Right lung (tissue), 2 donors: ENCODE measurements at regions not wholly inside any gene's neighbourhood (a gene's known extent, or its start where the extent isn't known, plus 50 kb on each side); places are given as distances from the start of the nearest gene placed in this dataset.

ENCODE experiments used
- DNase-seq, 2 donors: peaks; one replicate each; pipeline ENCODE4 v3.0.0-alpha.2; 2013

DNA sequence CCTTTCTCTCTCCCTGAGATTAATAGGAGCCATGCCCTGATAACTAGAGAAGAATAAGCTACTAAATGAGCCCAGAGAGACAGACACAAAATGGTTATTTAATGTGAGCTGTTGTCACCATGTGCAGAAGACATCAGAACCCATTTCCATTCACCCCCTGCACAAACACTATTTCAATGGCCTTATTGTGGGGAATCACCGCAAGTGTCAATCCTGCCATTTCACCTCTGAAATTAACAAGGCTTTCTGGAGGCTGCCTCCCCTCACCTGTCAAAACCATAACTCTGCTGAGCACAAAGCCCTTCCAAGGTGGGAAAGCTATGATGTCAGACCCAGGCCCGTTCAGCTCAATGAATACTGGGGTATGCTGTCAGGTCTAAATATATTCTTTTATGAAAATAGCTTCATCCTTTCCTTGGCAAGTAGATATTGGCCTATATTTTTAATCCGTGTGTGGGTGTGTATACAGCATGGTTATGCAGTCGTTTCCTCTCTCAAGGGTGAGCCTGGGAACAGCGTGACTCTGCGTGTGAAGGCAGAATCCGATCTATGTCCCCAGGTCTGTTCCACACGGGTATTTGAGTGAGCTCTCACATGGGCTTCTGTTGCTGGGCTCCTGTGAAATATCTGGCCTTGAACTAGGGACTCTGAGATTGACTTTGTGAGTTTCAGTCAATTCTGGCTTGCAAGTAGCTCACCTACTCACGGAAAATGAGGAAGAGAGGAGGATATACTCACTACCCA, 266.3 kb downstream of the FBXW7 start:
- DNase-seq, result no peak

DNA sequence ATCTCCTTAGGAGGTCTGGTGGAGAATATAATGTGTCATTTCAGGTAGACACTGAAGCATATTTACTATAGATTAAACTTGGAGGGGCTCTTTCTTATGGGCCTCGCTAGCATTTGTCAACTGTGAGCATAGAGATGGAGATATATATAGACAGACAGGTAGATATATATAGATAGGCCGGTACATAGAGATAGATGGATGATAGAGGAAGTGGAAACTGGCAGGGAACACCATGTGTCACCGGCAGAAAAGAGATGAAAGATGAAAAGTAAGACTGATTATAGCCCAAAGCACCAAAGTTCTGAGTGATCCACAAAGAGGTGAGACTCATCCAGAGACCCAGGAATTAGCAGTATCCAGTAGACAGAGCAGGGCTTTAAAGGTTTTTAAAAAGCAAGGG, 268.1 kb downstream of the FBXW7 start:
- DNase-seq, result no peak

DNA sequence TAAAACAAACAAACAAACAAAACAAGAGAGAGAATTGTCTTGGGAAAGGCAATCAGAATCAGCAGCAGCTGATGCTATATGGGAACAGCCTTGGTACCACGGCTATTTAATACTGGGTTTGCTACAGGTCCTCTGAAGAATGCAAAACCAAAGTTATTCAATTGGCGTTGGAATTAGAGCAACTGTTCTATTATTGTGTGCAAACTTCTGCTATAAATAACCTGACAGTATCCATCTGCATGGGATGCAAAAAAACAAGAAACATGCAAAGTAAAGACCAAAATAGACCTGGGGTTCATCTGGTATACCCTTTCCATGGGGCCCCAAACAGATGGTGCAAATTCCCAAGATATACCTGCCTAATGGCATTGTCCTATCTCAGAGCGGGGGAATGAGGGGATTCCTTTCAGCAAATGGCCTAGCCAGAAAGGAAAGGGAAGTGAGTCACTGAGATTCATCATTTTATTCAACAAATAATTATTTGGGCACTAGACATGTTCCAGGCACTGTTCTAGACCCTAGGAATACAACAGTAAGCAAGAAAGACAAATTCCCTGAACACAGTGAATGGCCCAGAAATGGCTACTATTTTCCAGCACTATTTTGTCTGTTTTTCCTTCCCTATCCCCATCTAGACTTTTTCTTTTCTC, 268.9 kb downstream of the FBXW7 start:
- DNase-seq, result no peak

DNA sequence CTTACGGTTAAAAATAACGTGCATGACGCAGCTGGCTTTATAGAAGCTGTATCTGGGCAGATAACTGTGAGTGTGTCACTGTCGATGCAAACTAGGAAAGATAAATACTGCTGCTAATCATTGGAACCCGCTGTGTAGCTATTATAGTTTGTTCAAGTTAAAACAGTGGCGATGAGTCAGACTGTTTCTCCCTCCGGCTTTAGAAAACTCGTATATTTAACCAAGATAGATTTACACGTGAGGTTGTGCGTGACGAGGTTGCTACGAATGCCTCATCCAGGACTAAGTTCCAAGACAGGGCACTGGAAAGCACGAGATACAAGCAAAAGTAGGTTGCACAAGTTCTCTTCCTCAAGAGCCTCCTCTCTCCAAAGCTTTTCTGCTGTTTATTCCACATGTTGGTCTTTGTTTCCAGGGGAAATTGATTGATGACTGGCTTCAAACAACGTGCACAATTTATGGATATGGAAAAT, 270.7 kb downstream of the FBXW7 start:
- no peak for DNase-seq

DNA sequence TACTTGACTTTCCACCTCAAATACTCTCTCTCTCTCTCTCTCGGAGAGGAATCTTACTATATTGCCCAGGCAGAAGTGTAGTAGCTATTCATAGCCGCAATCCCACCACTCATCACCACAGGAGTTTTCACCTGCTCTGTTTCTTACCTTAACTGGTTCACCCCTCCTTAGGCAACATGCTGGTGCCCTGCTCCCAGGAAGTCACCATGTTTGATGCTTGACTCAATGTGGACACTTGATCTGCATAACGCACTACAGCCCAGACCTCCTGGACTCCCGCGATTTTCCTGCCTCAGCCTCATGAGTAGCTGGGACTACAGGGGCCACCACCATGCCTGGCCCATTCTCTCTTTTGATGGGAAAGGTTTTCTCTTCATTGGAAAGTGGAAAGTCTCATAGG, 271.8 kb downstream of the FBXW7 start:
- no peak for DNase-seq

DNA sequence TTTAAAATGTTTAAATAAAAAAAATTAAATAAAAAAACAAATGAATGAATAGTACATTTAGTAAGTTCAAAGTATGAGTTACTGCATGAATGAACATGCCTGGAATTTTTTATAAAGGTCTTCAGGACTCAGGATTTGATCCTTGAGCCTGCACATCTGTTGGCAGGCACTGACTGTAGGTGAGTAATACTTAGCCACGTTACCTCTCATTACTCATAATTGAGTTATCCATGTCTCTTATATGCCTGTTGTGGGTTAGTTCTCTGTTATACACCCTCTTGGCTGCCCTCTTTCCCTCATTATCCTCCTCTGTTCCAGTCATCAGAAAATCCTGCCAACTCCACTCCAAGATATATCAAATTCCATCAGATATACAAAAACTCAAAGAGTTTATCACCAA, 276.0 kb downstream of the FBXW7 start:
- DNase-seq, result no peak

DNA sequence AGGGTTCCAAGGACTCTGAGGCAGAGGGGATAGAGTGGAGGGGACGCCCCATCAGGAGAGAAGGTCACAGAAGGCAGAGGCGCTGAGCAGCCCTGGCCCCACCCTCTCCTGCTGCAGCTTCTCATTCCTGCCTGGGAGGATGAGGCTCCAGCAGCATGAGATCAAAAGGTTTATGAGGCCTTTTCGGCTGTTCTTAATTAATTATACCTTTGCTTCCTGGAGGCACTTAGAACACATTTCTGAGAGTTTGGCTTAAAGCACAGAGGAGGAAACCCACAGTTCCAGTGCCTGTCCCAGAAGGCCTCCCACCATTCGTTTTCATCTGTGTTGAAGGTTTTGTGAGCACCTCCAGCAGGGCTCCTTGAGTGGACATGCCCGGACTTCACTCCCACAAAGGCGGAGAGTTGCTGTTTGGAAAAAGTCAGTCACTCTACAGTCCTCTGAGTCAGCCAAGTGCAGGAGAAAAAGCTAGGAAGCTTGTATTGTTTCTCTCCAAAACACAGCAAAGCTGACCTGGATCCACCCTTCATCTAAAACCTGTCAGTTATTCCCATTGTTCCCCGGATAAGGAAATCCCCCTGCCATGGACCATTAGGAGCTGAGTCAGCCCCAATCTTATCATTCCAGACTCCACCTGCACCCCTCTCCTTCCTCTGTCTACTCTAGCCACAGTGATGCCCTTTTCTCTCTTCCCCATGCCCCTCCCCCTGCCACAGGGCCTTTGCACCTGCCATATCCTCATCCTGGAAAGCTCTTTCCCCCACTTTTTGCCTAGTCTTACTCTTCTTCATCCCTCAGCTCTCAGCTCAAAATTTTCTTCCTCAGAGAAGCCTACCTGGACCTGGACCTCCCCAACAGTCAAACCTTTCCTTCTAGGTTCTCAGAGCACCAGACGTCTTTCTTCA, 276.8 kb downstream of the FBXW7 start:
- DNase-seq, result no peak

DNA sequence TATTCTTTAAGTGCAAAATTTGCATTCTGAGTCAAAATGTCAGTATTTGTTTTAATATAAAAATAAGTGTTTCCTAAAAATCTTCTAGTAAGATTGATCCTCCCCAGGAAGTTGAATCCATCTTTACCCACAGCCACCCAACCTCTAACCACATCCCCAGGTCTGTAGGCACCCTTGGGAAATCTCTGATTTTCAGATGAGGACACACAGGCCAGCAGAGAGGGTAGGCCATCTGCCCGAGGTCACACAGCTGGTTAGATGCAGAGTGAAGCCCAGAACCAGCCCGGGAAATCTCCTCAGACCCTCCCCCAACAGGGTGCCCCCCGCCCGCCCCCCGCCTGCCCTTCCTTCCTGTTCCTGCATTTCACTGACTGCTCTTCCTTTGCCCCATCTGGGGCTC, 277.5 kb downstream of the FBXW7 start:
- no peak for DNase-seq

DNA sequence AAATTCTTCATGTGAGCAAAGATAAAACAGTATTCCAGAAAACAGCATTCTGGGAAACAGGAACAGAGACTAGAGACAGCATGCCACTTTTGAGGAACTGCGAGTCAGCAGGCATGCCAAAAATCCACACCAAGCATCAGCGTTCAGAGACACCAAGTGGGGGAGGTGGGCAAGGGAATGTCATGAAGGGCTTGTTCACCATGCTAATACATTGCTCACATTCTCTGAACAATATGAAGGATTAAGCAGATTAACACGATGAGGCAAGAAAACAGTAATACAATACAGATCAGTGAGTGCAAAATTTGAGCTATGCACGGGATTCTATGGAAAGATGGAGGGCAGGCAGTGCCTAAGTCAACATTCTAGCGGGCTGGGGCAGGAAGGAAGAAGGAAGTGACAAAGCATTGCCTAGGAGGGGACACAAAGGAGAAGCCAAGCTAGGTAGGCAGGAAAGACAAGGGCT, 278.3 kb downstream of the FBXW7 start:
- DNase-seq, result no peak

DNA sequence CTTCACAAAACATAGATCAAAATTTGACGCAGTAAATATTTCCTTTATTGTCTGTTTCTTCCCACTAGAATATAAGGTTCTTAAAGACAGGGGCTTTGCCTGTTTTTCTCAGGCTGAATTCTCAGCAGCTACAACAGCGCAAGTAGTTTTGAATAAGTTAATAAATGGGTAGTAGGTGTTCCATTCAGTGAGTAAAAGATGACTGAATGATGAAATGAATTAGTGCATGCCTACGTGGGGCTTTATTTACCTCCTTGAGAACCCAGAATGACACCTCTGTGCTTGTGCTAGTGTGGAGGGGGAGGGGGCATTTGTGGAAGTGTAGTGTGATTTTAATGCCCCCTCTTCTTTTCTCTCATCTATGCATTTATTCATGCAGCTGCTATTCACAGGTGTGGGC, 278.9 kb downstream of the FBXW7 start:
- no peak for DNase-seq

DNA sequence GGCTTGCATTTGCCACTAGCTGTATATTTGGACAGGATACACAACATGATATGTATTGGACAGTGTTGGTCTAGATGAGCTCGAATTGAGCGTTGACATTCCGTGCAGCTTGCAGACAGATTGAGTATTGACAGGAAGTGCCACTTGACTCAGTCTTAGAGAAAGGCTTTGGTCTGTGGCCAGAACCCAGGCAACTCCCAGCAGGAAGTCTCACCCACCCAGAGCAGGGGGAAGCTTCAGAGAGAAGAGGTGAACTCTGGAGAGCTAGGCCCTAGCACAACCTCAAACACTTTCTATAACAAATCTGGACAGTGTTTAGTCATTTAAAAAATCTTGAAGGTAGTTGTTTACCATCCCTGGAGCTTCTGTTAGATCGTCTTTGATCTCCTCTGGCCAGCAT, 280.5 kb downstream of the FBXW7 start:
- DNase-seq, result no peak

DNA sequence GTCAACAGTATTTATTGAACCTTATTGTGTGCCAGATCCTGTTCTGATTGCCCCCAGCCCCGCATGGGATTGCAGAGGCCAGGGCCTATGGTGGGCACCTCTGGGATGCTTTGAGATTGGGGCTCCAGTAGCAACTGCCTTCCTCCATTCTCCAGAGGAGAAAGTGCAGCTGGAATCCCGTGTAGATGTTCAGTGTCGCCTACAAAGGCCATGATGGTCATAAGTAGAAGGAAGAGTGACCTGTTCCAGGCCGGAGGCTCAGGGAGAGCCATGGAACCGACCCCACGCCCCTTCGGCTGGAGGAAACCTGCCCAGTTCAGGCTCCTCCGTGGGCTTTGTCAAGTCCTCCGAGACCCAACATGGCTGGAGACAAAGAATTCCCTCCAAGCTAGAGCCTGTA, 287.5 kb downstream of the FBXW7 start:
- no peak for DNase-seq

DNA sequence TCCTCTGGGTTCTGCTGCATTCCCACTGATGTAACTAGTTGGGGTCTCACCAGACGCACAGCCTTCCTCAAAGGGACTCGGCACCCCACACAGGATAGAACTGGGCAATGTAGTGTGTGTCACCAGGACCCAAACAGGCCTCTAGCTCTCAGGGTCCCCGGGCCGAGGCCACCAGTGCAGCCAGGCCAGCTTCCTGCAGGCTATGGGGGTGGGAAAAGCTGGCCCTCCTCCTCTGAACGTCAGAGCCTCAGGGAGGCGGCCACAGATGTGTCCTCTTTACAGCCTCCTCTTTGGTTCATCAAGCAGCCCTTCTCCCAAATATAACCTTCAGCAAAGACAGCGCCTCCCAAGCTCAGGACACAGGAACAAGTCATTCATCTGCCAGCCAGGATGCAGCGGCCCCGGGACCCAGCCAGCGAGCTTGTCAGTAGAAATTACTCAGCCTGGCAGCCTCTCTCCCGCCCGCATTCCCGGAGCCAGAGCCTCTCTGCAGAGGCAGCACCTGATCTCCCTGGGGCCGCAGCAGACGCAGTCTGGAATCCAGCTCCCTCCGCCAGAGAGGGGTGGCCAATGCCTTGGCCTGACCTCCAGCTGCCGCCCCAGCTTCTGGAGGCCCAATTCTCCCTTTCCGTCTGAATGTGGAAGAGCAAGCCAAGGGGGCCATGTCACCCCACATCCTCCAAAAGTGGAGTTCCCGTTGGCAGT, 288.5 kb downstream of the FBXW7 start:
- DNase-seq, result no peak

DNA sequence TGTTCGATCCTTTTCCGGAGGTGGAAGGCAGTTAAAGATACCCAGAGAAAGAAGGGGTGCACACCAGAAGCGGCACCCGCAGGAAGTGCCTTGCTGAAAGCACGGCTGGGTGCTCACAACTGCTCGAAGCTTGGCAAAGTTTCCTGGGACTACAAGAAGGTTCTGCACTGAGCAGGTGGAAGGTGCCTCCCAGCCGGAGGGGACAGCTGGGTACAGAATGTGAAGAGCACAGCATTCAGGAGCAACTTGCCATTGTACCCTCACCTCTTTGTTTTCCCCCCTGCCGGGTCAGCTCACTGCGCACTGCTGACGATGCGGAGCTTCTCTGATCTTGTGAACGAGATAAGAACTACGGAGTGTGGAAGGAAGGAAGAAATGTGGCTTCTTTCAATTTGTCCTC, 289.2 kb downstream of the FBXW7 start:
- no peak for DNase-seq

DNA sequence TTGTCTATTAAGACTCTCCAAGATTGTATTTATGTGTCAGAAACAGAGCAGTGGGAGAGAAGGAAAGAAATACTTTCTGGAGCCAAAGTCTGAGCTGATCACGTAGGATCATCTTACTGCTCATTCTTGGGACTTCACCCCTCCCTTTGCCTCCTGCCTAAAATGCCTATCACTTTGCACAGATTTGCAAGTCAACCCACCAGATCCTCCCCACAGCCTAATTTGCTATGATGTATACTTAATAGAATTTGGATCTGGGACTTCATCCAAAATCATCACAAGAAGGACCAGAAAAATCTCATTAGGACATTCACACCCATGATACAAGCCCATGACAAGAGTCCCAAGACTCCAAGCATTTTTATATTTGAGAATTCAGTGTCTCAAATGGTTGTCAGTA, 290.2 kb downstream of the FBXW7 start:
- DNase-seq, result no peak

DNA sequence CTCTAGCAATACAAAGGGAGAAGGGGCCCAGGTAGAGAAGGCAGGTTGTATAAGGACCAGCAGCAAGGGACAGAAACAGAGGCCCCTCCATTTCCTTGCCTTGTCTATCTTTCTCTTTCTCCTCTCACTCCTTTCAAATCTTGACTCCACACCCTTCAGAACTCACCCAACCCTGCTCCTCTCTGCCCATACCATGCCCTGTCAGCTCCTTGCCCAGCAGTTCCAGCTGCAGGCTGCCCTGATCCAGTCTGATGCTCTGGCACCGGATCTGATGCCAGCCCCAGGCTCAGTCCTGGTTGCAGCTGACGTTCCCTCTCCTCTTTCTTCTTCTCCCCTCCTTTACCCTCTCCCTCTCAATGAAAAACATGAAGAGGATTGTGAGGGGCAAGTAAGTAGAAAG, 291.2 kb downstream of the FBXW7 start:
- no peak for DNase-seq

DNA sequence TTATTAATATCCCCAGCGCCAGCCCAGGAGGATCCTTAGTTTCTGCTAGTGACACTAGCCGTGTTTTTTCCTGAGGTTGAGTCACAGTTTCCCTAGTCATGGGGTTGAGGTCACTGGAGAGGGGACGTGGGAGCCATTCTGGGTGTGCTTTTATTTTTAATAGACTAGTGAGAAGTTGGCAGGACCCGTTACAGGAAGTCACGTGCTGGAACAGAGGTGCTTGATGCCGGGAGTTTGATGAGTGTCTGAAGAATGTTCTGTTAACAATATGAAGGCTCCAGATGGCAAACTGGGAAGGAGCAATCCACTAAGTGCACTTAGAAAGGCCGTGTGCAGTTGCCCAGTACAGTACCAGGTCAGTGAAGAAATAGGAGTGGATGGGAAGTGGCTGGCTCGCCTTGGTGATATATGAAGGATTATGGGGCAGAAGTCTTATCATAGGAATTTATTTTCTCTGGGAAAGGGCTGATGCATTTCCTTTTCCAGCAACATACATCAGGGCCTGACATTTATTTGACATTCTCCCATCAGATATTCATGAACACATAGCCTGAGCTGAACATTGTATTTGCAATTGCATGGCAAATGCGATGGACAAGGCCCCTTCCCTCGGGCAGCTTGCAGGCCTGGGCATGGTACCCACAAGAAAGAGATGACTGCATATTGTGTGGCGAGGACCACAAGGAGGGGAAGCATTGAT, 291.8 kb downstream of the FBXW7 start:
- DNase-seq, result no peak

DNA sequence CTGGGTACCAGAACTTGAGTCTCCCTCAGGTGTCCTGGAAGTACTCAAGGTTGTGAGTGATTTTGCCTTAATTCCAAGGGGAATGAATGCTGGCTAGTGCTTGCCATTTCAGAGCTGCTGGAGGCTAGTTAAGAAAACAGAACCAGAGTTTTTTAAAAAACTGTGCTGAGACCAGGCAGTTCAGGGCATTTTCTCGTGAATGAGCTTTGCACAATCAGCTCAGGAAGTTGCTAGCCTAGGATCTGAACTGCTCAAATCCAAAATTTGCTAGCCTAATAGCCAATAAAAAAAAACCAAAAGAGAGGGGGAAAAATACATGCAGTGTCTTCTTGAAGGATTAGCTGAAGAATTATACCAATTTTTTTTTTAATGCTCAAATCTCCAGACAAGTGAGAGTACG, 292.7 kb downstream of the FBXW7 start:
- DNase-seq, result no peak

DNA sequence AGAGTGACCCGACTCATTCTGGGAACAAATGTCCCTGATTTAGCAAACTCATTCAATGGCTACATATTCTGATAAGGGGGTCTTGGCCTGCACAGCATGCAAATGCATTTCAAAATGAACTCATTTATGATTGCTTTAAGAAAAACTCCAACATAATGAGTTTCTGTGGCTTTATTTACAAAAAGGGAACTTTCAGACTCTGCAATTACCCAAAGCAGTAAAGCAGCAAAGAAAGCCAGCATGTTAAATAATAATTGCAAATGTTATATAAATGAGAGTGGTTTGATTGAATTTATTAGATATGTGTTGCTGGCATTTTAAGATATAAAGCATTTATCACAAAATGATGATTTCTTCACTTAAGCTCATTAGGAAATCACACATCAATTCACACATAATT, 295.7 kb downstream of the FBXW7 start:
- DNase-seq, result no peak

DNA sequence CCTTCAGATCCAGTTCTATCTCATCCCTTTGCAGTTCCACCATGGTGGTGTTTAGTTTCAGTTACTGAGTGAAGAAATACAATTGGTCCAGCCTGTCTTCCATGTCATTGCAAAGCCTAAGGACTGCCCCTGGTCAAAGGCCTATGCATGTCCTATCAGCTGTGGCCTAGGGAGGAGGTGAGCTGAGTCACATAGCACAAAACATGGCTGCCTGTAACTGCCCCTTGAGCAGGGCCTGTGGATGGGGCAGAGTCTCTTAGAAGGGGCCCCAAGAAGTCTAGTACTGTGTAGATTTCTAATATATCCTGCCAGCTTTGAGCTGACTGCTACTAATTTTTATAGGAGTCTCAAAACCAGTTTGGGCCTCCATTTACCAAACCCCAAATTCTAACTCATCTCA, 296.7 kb downstream of the FBXW7 start:
- no peak for DNase-seq

DNA sequence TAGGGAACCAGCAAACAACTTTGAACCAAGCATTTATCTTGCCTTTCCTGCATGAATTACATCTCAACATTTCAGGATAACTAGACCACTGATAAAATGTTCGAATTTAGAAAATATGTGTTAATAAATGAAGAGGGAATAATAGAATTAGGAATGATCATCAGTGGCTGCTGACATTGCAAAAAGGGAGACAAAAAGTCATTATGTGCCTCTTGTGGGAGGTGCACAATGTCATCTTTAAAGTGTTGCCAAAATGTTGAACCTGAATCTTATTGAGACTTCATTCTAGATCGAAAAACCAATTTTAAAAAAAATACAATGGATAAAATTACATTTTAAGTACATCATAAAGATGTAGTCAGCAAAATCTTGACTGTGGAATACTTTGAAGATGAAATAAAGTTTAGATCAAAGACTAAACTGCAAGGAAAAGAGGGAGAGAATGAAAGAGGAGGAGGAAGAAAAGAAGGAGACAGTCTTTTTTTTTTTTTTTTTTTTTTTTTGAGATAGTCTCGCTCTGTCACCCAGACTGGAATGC, 299.3 kb downstream of the FBXW7 start:
- no peak for DNase-seq
